HT1080 (cell line): ENCODE measurements at regions not wholly inside any gene's neighbourhood (a gene's known extent, or its start where the extent isn't known, plus 50 kb on each side); places are given as distances from the start of the nearest gene placed in this dataset.
A peak's percentile ranks its signal among the peaks of the same experiment; 100 is the strongest.

ENCODE experiments used
- DNase-seq: peaks from one replicate; pipeline ENCODE4 v3.0.0-alpha.2; 2015; ENCODE audit warnings: low read depth

DNA sequence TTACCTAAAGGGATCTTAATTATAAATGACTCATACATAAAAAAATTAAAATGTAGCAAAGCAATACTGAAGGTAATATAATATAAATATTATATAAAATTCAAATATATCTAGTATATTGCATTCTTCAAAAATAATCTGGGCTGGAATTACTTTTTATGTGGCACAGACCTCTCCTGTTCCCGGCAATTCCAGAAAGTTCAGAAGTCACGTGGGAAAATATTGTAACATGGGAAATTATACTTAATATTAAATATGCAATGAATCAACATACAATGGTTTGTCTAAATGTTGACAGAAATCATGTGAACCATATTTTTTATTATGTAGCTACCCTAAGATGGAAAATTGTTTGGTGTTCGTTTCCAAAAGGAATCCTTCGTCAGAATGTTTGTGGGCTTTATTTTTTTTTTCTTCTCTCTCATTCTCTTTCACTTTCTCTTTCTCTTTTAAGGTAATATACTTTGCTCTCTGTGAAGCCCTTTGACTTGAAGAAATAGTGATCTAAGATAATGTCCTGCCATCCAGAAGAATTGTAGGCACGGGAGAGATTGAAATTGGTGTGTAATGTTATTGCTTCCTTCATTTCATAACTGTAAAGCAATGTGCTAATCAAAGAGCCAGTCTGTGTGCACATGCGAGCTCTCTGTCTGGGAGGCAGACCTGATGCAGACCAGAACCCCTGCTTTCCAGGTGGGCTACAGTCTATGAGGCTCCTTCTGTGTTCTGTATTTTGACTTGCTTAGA is 559.4 kb downstream of the NR2F2 start:
- peak; percentile 17 for DNase-seq

GRCh38 chr15:96891046-96891445 is 560.5 kb downstream of the NR2F2 start:
- DNase-seq = no peak

DNA sequence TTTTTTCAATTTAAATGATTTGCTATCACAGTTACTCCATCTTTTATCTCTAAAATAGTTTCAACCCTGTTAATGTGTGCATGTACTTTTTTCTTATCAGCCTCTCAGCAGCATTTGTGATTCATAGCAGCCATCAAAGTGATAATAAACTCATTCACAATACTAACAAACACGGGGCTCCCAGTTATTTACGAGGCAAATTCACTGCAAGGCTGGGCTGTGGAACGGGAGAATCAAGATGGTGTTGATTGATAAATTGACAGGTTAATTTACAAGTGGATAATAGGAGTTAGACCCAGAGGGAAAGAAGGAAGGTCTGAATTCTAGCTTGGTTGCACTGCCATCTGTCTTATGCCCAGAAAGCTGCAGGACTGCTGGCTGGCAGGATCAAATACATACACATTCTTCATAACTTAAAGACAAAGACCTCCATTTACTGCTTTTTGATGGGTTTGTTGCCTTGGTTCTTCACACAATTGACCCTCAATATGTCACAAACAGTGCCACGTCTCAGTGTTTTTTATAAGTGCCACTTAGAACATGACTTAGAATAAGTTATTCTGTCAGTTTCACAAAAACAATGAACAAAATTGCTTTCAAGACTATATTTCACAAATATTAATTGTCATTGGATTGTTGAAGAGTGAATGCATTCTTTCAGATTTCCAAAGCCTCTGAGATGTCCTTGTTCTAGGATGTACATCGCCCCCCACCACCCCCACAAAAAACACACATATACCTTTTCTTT is 562.8 kb downstream of the NR2F2 start:
- DNase-seq = peak; percentile 40

DNA sequence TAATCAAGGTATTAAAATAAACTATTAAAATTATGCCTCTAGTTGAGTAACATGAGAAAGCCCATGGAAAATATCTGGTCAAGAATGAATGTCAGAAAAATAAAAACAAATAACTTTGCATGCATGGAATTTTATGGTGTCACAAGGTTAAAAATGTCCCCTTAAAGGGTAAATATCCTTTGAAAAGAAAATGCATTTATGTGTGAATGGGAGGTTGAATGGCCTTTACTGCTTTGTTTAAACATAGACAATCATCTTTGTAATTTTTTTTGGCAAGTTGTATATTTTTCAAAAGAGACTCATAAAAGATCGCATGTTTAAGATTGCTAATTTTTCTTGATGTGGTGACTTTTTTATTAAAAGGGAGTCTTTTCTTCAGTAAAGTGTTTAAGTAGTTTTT is 564.2 kb downstream of the NR2F2 start:
- no peak for DNase-seq

- no peak for DNase-seq
Observed at GRCh38 chr15:96896766-96897165, 566.3 kb downstream of the NR2F2 start.

DNA sequence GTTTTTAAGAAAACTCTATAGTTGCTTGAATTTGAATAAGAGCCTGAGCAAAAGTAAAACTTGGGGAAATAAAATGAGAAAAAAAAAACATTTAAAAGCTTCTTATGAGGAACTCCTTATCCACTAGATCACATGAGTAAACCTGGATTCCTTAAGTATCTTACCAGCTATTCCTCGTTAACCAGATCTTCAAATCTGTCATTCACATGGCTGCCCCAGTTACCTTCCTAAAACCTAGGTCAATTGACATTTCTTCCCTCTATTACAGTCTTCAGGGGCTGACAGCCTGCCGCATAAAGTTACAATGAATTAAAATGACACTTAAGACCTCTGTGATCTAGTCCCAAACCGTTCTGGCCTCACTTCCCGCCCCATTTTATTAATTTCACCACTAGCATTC is 583.6 kb downstream of the NR2F2 start:
- DNase-seq = no peak

- DNase-seq = no peak
Observed at GRCh38 chr15:96916750-96917149, 586.2 kb downstream of the NR2F2 start.

DNA sequence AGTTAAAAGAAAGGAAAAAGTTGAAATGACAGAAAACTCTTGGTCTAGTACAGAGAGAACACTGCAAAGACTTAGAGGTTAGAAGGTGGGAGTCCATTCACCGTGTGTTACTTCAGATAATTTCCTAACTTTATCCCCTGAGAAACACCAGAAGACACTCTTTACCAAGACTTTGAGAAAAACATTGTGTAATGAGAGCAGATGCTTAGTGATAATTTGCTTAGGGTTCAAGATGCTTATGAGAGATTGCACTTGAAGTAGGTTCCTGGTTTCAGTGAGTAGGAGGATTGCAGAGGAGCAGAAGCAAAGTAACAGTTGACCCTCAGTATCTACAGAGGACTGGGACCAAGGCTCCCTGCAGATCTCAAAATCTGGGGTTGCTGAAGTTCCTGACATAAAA is 594.1 kb downstream of the NR2F2 start:
- DNase-seq = no peak

DNA sequence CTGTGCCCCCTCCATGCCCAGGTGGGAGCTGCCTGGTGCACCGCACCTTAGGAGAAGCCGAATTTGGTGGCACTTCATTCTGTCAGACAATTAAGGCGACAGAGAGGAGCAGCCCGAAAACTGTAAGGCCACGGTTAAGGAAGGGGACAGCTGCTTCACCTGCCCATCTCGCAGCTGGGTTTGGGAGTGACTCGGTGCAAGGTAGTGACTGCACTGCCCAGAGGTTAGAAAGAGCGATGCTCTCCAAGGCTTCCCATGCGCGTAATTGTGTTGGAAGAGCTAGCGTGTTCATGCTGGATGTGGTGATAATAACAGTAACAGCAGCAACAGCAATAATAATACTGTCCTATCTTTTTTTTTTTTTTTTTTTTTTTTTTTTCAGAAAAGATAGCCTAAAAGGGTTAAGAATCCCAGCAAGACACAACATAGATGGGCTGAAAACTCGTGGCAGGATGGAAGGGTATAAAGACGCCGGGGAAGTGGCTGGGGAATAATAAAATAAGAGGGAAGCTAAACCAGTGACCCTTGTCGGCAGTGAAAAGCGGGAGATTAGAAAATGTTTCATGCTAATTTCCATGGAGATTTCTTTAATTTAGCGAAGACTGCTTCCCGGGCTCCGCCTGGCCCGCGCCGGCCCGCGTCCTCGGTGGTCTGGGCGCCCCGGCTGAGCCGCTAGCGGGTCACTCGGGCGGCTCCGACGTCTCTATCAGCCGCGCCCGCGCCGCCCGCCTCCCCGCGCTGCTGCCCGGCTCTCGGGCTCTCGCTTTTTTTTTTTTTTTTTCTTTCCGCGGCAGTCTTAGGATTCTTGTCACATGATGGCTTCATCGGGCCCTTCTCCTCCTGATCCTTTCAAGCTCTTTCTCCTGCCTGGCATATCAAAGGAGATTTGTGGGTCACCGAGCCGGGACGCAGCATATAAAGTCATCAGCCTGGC is 617.1 kb downstream of the NR2F2 start:
- no peak for DNase-seq

GRCh38 chr15:96948981-96949380 is 618.5 kb downstream of the NR2F2 start:
- DNase-seq = no peak

DNA sequence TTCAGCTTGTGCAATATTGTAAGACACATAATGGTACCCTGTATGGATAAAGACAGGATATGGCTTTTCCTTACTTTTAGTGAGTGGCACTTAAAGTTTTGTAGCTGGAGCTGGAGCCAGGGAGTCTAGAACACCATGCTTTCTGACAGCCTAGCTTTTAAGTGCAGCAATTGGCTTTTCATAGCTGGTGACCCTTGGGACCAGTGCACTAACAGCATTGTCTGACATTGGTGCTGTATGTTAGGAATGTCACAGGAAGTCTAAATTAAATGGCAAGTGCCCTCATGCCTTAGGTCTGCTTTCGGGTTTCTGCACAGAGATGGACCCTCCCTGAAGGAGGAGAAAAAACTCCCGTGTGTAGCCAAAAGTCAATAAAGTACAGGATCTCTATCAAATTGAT is 628.2 kb downstream of the NR2F2 start:
- no peak for DNase-seq

GRCh38 chr15:96959501-96959900 is 629.0 kb downstream of the NR2F2 start:
- no peak for DNase-seq

DNA sequence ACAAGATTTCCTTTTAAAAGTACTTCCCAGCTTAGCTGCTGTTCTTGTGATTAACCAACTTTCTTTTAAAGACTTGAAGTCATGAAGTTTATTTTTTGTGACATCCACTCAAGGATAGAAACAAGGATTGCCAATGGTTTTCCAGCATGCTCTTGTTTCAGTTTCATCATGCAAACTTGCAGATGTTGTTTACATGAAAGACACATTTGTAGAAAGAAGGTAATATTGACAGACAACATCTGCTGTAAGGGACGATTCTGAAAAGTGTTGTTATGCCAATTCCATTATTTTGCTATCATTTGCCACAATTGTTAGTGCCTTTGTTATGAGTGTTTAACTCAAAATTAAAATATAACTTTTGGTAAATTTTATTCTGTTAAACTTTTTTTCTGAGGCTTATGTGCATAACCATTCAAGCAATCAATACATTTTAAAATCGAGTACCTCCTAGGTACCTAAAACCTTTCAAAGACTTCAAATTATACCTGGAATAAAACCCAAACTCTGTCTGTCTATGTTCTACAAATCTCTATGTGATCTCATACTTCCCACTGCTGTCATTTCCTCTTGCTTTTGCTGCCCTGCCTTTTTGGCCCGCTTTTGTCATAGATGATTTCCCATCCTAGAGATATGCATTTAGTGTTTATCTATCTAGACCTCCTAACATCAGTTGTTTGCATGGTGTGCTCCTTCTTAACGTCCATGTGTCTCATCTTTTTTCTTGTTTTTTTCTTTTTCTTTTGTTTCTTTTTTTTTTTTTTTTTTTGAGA is 630.4 kb downstream of the NR2F2 start:
- no peak for DNase-seq

DNA sequence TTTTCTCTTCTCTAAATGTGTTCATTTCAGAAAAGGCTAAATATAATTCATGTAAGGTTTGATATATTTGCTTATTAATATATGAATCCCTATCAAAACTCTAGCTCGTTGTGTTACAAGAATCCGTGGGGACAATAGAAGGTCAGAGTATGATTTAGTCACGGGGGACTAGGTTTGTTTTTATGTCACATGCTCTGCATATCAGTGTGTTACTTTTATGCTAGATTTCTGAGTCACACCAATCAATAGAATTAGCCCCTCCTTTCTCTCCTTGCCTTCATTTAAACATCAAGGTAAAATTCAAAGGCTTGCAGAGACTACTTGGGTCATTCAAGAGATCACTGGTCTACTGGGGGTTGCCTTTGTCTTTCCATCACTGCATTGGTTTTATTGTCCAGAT is 636.1 kb downstream of the NR2F2 start:
- no peak for DNase-seq

DNA sequence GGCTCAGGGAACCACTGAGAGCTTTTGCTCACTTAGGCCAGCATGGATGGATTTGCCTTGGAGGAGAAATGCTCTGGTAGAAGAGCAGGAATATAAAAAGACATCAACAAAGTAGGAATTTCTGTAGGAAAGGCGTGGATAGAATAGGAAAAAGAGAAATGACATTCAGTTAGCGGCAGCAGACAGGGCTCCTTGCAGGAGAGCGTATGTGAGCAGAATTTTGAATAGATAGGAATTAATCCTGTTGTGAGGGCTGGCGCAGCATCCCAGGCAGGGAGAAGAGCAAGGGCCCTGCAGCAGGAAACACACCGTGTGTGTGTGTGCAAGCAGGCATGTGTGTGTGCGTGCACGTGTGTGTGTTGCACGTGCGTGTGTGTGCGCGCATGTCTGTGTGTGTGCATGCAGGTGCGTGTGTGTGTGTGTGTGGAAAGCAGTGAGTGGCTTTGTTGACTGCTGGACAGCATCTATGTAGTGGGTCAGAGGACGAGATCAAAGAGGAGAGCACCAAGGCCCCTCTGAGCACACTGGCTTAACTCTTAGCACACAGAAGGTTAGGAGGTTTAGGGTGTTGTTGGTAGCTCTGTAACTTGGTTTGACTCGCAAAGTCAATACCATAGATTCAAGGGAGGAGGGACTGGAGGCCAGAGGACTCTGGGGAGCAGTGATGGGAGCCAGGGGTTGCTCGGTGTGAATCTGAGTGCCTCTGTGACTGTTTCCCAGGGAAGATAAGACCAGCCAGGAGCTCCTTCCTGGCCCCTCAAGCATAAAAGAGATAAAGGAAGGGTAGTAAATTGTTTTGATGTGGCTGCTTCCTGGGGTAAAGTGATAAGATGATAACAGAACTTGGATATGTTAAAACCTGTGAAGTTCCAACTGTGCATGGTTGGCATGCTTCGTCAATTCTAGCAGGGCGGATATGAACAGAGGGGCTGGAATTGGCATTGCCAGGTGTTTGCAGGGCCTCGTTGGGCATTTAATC is 639.5 kb downstream of the NR2F2 start:
- DNase-seq = no peak

DNA sequence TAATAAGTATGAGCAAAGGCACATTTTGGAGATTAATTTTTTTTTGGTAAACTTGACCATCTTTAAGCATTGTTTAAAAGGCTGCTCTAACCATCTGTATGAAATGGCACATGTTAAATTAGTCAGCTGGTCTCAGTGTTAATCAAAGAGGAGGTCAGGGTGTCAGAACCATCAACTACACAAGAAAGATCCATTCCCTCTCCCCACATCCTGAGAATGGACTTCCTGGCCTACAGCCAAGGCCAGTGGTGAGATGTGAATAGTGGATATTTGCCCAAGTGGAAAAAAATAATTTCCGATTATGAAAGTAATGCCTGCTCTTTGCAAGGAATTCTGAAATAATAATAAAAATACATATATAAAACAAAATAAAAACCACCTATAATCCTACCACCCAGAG is 641.7 kb downstream of the NR2F2 start:
- no peak for DNase-seq

DNA sequence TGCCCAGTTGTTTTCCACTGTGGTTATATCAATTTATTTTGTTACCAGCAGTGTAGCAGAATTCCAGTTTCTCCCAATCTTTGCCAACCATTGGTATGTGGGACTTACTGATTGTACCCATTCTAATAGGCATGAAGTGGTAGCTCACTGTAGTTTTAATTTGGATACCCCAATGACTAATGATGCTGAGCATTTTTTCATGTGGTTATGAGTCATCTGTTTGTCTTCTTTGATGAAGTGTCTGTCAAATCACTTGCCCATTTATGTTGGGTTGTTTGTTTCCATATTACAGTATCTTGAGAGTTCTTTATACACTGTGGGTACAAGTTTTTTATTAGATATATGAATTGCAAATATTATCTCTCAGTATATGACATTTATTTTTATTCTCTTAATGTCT is 644.3 kb downstream of the NR2F2 start:
- DNase-seq = peak; percentile 29

DNA sequence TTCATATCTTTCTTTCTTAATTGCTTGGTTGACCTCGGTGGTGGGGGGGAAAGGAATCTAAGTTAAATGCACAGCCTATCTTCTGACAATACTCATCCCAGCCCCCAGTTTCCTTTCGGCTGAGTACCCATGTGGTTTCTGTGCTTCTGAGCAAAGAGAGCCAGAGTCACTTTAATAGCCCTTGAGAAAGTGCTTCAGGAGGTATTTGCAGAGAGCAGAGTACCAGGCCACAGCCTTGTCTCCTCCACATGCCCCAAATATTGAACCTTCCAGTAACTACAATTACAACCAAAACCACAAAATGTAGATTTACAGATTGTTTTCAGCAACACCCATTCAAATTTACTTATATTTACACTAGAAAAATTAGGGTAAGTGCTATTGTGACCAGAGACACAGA is 647.4 kb downstream of the NR2F2 start:
- DNase-seq = no peak

DNA sequence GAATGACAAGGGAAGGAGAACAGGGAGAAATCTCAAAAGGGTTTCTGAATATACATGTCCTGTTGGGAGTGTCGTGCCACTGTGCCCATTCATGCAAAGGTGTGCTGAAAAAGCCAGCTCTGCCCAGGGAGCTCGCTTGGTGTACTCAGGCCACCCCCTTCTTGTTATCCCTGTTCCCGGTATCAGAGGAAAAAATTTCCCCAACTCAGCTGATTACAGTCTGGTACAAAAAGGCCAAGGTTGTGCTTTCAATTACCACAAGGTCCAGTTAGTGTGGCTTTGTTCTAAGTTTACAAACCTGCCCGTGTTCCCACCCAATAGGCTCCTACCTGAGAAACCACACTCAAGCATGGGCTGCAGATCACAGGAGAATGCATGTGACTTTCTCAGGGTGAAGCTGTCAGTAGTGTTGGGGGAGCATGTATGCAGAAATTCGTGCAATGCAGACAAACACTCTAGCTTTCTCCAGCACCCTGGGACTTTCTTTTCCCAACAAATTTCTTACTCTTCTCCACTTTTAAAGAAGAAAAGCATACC is 648.5 kb downstream of the NR2F2 start:
- DNase-seq = no peak
